OCI-M2 (cell line): ENCODE measurements at regions not wholly inside any gene's neighbourhood (a gene's known extent, or its start where the extent isn't known, plus 50 kb on each side); places are given as distances from the start of the nearest gene placed in this dataset.

Experiments
- DNase-seq: peaks from one replicate; lab custom pipeline; 2025; ENCODE audit not compliant: unreplicated experiment; lab: John Stamatoyannopoulos, UW

DNA sequence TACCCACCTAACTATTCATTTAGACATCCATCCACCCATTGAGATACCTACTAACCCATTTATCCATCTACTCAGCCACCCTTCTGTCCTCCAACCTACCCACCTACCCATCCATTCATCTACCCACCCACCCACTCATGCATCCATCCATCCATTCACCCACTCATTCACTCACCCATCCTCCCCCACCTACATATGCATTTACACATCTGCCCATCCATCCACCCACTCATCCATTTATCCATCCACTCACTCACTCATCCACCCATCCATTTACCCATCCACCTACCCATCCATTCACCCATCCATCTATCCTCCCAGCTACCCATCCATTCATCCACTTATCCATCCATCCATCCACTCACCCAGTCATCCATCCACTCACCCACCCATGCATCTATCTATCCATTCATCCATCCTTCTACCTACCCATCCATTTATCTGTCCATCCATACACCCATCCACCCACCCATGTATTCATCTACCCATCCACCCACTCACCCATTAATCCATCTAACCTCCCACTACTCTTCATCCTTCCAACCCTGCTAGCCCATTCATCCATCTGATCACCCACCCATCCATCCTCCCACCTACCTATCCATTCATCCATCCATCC is 378.7 kb downstream of the CTTN start:
- no peak for DNase-seq

DNA sequence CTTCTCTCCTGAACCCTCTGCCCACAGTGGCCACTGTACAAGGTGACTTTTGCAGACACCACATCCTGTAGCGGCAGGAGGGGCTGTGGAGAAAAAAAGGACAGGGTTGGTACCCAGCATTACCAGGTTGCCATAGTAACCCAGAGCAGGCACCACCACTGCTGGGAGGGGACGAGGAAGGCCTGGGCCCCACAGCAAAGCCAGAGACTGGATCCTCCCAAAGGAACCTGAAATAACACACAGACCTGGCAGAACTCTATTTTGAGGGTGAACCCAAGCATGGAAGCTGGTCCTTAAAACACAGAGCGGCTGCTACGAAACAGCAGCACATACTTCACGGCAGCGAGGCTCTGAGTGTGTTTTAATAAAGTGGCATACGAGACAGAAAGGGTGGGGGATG is 380.6 kb downstream of the CTTN start:
- no peak for DNase-seq

DNA sequence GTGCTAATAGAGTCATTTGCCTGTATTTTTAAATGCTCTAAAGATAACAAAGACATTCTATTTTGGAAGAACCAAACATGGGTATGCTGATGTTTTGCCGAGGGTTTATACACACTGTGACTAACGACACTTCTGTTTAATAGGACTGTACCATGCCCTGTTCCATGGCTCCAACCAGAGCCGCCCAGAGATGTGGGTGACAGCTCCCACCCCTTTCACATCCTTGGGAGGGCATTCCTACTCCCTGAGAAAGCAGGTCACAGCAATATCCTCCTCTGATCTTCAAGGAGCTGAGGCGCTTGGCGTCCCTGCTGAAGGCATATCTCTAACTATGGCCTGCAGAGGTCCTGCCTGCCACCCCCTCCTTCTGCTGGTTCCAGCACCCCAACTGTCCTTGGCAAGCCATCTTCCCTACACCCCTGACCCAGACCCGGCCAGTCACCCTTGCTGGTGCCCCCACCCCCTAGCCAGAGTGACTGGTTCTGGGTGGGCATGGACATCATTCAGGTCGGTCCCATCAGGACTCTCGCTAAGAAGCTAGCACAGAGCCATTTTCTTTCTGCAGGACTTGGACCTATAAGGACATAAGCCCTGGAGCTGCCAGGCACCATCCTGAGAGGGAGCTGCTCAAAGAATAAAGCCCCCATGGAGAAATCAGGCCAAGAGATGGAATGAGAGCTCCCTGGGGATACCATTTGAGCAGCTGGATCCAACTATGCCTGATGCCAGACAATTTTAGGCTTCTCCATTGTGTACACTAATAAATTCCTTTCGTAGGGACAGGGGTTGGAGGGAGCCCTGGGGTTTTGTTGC is 381.3 kb downstream of the CTTN start:
- DNase-seq = no peak

DNA sequence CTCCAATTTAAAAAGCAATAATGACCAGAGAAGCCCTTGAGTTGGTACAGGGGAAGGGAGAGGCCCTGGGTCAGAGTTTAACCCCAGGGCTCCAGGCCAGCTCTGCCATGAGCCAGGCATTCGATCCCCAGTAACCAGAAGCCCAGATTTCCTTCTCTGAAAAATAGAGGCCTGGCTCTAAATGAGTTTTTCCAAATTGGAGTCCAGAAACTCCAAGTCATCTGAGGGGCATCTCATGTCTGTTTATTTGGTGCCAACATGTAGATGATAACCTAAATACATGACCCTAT is 381.9 kb downstream of the CTTN start:
- DNase-seq = no peak

DNA sequence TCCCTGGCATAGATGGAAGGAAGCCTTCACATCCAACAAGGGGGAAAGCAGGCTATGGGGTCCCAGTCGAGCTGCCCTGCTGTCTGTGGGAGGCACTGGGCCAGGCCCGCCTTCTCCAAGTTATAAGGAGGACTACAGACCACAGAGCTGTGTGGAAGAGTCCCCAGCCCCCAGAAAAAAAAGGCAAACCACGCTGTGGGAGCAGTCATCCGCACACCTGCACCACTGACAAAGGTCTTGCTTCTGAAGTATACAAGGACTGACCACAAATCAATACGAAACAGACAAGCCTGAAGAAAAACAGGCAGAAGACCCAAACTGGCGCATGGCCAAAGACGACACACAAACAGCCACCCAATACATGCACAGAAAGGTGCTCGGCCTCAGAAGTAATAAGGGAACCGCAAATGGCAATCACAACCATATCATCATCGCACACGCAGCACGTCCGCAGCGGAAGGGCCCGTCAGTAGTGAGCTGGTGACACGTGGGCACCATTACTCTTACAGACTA is 384.1 kb downstream of the CTTN start:
- DNase-seq = no peak

DNA sequence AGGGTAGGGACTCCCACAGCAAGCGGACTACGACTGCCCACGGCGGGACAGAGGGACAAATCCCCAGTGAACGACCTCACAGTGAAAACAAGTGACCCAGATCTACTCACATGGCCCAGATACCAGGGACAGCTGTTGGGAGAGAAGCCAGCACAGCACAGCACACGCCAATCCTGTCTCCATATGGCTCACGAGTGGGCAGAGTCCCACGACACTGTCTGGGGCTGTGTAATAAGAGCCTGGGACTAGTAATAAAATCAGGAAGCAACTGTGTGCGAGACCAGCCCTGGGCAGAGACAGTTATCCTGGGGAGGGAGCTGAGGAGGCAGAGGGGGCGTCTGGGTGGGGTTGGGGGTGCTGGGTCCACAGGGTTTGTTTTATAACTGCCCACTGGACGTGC is 385.0 kb downstream of the CTTN start:
- no peak for DNase-seq

DNA sequence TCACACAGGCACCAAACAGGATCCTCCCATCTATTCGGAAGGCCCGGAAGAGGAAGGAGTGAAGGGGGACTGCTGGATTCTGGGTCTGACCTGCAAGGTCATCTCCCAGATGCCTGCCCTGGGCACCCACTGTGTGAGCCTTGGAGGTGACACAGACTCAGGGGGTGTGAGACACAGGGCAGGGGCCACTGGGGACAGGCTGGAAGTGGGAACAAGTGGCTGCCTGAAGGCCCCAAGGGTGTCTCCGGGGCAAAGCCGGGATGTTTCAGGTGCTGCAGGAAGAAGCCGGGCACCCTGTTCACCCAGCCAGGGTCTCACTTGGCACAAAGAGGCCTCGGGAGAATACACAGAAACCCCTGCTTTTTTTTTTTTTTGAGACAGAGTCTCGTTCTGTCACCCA is 385.5 kb downstream of the CTTN start:
- no peak for DNase-seq

DNA sequence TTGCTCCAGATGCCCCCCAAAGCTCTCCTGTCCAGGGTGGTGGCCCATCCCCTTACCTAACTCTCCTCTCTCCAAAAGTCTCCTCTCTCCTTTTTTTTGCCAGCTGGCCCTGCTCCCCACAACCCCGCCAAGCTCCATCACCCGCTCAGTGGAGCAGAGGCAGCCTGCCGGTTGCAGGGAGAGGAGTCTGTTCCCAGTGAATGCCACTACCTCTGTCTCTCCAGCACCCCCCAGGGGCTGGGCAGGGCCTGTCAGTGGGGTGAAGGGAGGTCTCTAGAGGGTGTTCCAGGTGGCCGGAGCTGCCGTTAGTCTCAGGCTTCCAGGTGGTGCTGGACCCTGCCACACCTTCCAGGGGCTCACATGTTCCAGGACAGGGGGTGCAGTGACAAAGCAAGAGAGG is 387.0 kb downstream of the CTTN start:
- no peak for DNase-seq

DNA sequence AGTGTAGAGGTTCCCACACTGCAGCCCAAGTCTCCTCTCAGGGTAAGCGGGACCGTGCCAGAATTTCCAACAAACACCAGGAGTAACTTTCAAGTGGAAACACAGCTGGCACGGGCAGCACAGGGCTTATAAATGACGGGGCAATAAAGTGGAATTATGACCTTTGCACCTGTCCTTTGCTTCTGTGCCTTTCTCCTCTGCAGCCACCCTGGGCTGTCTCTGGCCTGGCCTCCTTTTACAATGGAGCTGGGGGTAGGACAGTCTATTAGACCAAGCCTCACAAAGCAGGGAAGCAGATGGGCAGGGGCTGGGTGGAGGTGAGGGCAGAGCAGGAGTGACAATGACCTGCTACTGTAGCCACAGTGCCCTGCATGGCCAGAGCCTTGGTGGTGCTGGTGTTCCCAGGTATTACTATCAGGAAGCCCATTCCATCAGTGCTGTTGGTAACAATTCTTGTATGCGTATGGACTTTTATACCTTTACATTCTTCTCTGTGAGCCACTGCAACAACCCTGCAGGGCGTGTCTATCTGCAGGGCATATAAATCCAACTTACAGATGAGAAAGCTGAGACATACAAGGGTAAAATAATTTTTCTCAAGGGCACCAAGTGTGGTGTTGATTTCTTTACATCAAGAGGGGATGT is 387.8 kb downstream of the CTTN start:
- DNase-seq = no peak

DNA sequence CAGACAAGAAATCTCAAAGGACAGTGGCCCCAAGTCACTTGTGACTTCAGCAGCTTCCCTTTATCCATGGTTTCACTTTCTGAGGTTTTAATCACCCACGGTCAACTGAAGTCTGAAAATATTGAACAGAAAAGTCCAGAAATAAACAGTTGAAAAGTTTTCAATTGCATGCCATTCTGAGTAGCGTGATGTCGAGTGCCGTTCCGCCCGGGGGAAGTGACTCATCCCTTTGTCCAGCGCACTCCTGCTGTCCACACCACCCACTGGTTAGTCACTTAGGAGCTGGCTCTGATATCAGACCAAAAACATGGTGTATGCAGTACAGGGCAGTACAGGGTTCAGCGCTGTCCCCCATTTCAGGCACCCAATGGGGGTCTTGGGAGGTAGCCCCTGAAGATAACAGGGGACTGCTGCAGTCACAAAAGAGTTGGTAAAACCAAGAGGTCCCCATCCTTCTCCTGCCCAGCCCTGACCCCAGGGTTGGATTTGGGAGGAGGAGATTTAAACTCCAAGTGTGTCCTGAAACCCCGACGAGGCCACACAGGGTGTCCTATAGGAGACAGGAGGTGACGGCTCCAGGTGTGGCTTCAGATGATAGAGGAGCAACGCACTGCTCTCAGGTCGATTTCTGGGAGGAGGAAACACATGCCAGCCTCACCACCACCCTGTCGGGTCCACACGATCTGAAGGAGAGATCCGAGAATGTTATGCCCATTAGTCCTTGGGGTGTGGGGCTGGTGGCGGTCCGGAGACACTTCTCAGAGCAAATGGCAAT is 390.1 kb downstream of the CTTN start:
- DNase-seq = no peak

DNA sequence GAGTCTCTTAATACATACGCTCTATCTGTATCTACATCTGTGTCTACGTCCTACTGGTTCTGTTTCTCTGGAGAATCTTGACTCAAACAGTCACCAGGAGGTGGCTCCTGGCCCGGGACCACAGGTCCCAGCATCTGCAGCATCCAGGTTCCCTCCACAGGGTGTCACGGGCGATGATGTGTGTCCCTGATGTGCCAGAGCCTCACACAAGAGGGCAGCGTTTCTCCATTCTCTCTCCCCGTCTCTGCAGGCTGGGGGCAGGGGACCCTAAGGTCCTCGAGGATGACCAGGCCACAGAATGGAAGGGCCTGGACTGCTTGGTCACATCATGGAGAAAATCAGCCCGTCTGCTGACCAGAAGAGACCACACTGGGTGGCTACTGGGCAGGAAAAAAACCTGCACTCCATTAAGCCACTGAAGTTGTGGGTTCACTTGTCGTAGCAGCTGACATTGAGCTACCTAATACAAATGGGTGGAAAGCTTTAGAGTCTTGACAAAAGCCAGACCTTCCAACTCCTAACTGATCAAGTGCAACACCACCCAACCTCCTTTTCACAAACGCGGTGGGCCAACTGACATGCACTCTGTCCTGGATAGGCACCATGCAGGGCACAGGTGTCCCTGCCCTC is 392.5 kb downstream of the CTTN start:
- no peak for DNase-seq

DNA sequence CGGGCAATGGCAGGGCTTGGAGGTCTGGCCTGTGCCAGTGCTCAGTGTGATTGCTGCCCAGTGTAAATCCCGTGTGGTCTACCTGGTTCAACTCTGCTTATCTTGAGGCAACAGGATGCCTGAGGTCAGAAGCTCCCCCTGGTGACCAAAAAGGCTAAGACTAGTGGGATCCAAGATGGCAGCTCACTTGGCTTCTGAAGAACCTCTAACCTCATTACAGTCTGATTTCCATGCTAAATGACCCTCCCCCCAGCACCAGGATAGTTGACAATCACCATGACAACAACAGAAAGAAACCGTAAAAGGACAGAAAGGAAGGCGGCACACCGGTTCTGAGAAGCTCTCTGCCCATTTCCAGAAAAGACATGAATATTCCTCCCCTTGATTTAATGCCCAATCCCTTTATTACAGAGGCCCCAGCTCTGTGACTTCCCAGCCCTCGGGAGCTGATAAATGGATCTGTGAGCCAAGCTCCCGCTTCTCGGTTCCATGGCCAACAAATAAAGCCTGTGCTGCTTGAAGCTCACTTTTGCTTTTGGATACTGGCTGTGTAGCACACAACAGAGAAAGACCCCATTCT is 398.4 kb downstream of the CTTN start:
- DNase-seq = no peak

DNA sequence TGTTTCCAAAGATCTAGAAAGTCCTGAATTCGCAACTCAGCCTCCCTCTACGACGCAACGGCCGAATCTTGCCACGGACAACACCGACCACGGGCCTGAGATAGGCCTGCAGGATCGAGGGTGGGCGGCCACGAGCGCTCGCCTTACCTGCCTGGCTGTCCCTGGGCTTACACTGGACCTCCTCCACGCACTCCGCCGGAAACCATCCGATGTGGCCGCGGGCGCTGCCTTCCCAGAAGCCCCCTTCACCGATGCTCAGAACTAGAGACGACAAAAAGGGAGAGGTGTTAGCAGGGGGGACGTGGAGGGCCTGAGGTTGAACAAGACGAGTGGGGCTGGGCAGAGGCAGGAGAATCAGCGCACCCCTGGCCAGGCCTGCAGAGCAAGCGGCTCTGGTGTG is 400.0 kb downstream of the CTTN start:
- DNase-seq = no peak

DNA sequence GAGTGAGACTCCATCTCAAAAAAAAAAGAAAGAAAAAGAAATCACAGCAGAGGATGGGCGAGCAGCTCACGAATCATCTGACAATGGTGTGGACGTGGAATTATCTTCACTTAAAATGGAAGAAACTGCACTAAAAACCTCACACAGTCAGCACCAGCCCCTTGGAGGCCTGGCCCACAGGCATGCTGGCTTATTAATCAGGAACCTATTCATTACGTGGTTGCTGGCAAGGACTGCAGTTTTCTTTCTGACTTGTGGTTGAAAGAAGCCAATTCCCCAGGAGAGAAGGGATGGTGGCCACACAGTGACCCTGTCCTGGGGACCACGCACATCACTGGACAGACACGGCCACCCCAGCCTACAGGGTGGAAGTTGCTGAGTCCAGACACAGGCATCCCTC is 401.1 kb downstream of the CTTN start:
- no peak for DNase-seq

DNA sequence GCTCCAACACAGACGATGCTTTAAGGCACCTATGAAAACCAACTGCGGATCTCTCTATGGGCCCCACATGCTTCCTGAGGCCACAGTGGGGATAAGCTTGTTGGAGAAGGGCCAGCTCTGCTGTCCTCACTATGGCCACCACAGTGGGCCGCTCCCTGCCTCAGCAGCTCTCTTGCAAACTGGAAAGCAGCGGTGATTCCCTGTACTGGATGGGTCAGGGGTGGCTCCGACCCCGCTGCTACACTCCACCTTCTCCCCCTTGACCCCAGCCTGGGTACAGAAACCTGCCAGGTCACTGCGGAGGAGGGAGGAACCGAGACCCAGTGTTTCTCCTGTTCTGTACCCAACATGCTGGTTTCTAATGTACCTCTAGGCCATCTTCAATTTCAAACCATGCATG is 403.9 kb downstream of the CTTN start:
- DNase-seq = no peak

DNA sequence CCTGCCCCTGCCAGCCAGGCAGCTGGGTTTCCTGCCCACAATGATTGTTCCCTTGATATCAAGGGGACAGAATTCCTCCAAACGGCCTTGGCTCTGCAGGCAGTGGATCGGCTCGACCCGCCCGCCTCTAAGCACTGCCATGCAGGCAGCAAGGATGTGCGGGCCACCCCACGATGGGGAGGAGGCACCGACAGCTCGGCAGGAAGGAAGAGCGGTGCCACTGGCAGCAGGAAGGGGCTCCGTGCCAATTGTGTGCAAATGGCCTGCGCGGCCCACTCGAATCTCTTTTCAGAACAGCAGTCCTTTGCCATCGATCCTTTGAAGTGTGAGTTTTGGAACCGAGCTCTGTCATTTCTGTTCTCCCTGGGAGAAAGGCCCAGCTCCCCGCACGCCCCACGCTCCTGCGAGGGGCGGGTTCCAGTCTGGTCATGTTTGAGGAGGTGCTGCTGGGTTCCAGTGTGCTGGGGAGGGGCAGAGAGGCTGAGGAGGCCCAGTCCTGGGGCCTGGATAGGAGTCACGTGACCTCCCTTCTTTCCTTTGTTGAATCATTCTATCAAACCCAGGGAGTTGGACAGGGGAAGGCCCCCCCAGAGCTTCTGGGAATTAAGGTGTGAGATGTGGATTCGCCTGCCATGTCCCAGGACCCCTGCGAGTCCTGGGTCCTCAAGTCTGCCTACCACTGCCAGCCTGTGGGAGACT is 406.0 kb downstream of the CTTN start:
- no peak for DNase-seq

DNA sequence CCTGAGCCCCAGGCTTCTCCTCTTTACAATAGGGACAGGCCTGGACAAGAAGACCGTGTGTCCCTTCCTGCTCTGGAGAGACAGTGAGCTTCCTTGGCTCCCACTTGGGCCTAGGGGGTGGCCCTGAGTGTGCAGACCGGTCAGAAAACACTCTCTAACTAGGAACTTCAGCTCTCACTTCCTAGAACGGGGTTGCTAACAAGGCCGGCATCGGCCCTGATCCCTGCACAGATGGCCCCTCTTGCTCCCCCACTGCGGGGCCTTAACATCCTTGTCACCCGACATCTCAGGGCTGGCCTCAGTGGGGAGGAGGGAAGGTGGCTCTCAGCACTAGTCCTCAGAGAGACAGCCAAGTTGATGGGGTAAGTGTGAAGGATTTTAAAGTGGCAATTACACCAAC is 406.9 kb downstream of the CTTN start:
- no peak for DNase-seq

DNA sequence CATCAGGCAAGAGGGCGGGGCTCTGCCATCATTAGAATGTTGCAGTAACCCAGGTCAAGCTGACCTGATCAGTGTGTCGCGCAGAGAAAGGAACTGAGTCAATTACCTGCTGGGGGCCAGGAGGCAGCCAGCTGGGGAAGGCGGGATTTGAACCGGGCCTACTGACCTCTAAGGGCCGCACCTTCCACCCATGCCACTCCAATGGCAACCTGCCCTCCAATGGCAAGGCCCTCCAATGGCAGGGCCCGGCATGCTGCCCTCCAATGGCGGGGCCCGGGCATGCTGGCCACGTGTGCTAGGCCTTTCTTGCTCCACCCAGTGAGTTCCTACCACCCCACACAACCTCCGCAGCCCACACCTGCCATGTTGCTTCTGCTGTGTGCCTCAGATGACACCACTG is 407.6 kb downstream of the CTTN start:
- no peak for DNase-seq

DNA sequence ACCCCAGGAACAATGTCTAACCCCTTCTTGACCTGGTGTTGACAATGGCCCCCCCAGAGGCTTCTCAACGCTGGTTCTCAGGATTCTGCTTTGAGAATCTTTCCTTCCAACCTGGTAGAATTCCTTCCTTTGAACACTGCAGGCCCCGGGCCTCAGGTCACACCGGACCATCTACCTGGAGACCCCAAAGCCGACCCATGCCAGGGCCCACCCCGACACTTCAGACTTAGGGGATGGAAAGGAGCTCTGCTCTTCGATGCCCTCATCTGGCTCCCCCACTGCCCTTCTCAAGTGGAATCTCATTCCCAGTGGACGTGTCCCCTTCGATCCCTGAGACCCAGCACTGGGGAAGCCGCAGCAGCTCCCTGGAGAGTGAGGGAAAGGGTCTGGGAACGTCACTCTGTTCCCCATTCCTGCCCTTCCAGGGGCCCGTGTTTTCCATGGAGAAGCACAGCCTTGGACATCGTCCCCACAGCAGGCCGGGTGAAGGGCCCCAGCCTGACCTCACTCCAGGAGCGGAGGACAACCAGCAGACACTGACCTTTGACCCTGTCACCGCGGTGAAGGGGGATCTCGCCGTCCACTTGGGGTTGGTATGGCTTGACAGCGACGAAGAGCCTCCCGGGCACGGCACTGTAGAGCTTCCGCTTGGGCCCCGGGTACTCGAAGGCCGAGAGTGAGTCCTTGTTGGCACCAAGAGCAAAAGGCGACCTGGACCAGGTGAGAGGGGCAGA is 408.3 kb downstream of the CTTN start:
- DNase-seq = no peak

DNA sequence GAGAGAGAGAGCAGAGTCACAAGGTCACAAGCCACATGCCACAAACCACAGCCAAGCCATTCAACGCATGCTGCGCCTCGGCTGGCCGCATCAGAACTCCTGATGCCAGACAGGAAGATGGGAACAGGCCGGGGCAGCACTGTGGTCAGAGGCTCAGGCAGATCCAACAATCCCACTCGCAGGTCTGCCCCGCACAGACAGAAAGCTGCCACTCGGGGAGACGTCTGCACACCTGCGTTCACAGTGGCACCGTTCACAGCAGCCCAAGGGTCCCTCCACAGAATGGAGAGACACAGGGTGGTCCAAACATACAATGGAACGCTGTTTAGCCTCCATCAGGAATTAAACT is 408.8 kb downstream of the CTTN start:
- no peak for DNase-seq
